Tongue (tissue), 2 donors: ENCODE measurements at regions not wholly inside any gene's neighbourhood (a gene's known extent, or its start where the extent isn't known, plus 50 kb on each side); places are given as distances from the start of the nearest gene placed in this dataset. TPM values are rescaled to one million over a fixed set of nuclear protein-coding genes. Genes with fewer than 3 reads are reported as not detected.
"Not testable (repeated sequence)": the region's sequence is repeated elsewhere in the genome, so short reads cannot be mapped to it uniquely, and the experiment has no call there.

Experiments used
- DNase-seq: peaks from one replicate; pipeline ENCODE4 v3.0.0-alpha.2; 2015
- small RNA-seq: library from RNA; depleted of rRNA; stranded (forward); fragments of <200 nt; gene quantifications from one replicate; pipeline ENCODE3, GENCODE V24; 2014; ENCODE audit warnings: low replicate concordance

DNA sequence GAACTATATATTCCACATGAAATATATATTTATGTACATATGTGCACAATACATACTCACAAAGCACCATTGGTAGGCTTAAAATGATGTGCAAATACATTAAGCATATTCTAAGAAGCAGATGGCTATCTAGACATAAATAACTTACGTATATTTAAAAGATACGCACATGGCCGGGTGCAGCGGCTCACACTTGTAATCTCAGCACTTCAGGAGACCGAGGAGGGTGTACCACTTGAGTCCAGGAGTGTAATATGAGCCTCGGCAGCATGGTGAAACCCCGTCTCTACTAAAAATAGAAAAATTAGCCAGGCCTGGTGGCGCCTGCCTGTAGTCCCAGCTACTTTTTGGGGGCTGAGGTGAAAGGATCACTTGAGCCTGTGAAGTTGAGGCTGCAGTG, 189.9 kb downstream of the ANKRD36 start:
- DNase-seq, result not testable (repeated sequence)

DNA sequence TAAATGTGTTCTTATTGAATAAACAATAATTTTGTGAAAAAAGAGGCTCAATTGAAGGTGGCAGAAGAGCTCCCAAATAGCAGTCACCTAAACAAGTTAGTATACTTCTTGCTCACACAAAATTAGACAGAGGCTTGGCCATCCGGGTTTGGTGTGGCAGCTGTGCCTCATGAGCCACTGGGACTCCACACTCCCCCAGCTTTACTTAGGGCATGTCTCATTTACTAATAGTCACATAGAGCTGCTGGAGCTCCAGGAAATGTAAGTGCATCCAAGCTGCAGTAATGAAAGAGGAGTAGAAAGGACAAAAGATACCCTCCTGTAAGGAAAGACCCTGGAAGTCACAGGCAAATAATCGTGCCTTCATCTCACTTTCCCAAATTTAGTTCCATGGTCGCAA, 188.8 kb downstream of the ANKRD36 start:
- not testable (repeated sequence) for DNase-seq

Small RNA genes lying in the stretch of these regions (small RNA-seq; reads per million reads assigned to genes)
- gene IGKV1OR2-11 (not detected), gene IGKV1OR2-6 (not detected), gene IGKV1OR2-9 (not detected), gene IGKV2OR2-8 (not detected), gene IGKV3OR2-5 (not detected)
